Rectal smooth muscle tissue (tissue), 1 donor: ENCODE measurements at regions not wholly inside any gene's neighbourhood (a gene's known extent, or its start where the extent isn't known, plus 50 kb on each side); places are given as distances from the start of the nearest gene placed in this dataset.

Source experiments
- H3K27ac ChIP-seq: one replicate; pipeline ENCODE4 v1.7.0; 2013; ENCODE audit warnings: low read depth, low read length, inconsistent platforms
- H3K27me3 ChIP-seq: one replicate; pipeline ENCODE4 v1.7.0; 2013; ENCODE audit warnings: low read length; ENCODE audit not compliant: control insufficient read depth, insufficient read depth
- H3K36me3 ChIP-seq: one replicate; pipeline ENCODE4 v1.7.0; 2013; ENCODE audit warnings: low read length; ENCODE audit not compliant: control insufficient read depth, insufficient read depth
- H3K4me1 ChIP-seq: one replicate; pipeline ENCODE4 v1.7.0; 2013; ENCODE audit warnings: low read length; ENCODE audit not compliant: control insufficient read depth, insufficient read depth
- H3K4me3 ChIP-seq: one replicate; pipeline ENCODE4 v1.7.0; 2013; ENCODE audit warnings: low read length
- H3K9ac ChIP-seq: one replicate; pipeline ENCODE4 v1.7.0; 2013; ENCODE audit warnings: low read length

DNA sequence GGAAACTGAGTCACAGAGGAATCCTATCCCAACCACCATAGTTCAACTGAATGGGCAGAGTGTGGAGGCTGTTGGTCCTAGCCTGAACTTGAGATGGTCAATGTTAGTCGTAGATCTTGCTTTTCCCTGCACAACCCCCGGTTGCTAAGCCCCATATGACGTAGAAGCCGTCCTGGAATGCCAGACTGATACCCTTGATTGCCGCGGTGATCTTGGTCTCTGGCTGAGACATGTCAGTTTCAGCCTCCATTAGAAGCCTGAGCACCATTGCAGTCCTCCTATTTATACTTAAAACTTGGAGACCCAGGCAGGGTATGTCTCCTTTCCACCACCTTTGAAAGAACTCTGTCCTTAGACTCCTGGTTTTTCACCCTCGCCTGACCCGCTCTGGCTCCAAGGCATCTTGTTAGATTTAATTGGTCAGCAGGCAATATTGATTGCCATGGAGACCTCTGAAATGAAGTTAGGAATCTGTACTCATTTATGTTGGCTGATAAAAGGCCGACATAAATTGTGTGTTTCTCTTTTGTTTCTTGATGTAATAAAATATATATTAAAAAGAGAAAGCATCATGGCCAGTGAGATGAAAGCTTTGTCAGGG is 53.4 kb downstream of the RPLP1 start:
- Histone ChIP-seq H3K27ac (no peak overlapping the region), H3K36me3 (no peaks in the 10 kb centered on the region), H3K4me1 (no peaks in the 10 kb centered on the region), H3K4me3 (no peak overlapping the region), H3K9ac (no peak overlapping the region), H3K27me3 (no peaks in the 10 kb centered on the region)

DNA sequence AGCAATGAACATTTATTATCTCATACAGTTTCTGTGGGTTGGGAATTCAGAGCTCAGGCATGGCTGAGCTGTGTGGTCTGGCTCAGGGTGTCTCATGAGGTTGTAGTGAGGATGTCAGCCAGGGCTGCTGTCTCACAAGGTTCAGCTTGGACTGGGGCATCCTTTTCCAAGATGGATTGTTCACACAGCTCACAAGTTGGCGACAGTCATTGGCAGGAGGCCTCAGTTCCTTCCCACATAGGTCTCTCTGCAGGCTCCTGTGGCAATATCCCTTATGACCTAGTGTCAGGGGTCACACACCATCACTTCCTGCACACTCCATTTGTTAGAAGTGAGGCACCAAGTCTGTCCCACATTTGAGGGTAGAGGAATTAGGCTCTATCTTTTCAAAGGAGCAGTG is 56.0 kb downstream of the RPLP1 start:
- Histone ChIP-seq H3K4me1 (no peaks in the 10 kb centered on the region), H3K4me3 (no peak overlapping the region), H3K27ac (no peak overlapping the region), H3K36me3 (no peaks in the 10 kb centered on the region), H3K9ac (no peak overlapping the region), H3K27me3 (no peaks in the 10 kb centered on the region)

DNA sequence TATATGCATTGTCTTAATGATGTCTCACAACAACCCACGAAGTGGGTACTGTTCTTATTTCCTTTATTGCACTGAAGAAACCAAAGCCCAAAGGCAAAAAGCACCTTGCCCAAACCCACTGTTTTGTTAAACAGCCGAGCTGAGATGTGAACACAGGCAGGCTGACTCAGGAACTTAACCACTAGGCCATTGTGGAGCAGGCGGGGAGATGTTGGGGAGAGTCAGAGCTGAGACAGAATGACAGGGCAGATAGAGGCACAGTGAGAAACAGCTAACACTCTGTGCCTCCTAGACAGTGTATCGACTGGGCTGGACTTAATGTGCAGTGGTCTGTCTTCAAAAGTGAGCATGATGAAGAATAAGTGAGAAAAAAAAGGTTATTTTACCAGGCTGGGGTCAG is 56.5 kb downstream of the RPLP1 start:
- Histone ChIP-seq H3K36me3 (no peaks in the 10 kb centered on the region), H3K27me3 (no peaks in the 10 kb centered on the region), H3K4me1 (no peaks in the 10 kb centered on the region), H3K27ac (no peak overlapping the region), H3K9ac (no peak overlapping the region), H3K4me3 (no peak overlapping the region)

DNA sequence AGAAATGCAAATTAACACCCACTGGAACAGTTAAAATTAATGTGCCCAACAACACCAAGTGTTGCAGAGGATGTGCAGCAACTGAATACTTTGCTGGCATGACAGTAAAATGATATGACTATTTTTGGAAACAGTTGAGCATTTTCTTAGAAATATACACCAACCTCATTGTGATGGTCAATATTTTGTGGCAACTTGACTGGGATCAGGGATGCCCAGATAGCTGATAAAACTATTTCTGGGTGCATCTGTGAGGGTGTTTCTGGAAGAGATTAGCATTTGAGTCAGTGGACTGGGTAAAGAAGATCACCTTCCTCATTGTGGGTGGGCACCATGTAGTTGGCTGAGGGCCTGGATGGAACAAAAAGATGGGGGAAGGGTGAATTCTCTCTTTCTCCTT is 57.9 kb downstream of the RPLP1 start:
- no peaks in the 10 kb centered on the region for H3K27me3 ChIP-seq
- no peaks in the 10 kb centered on the region for H3K4me1 ChIP-seq
- no peaks in the 10 kb centered on the region for H3K36me3 ChIP-seq
- H3K4me3 ChIP-seq, result no peak overlapping the region
- H3K27ac ChIP-seq, result no peak overlapping the region
- no peak overlapping the region for H3K9ac ChIP-seq

DNA sequence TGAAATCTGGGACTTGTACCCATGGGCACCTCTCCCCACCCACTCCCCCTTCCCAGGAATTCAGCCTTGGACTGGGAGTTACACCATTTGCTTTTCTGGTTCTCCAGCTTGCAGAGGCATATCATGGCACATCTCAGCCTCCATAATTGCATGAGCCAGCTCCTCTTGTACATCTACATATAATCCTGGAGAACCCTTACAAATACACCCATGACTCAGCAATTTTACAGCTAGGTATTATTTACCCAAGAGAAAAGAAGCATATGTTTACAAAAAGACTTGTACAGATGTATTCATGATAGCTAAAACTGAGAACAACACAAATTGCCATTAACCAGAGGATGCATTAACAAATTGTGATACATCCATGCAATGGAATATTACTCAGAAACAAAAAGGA is 58.4 kb downstream of the RPLP1 start:
- Histone ChIP-seq H3K36me3 (no peaks in the 10 kb centered on the region), H3K9ac (no peak overlapping the region), H3K4me1 (no peaks in the 10 kb centered on the region), H3K27ac (no peak overlapping the region), H3K27me3 (no peaks in the 10 kb centered on the region), H3K4me3 (no peak overlapping the region)

DNA sequence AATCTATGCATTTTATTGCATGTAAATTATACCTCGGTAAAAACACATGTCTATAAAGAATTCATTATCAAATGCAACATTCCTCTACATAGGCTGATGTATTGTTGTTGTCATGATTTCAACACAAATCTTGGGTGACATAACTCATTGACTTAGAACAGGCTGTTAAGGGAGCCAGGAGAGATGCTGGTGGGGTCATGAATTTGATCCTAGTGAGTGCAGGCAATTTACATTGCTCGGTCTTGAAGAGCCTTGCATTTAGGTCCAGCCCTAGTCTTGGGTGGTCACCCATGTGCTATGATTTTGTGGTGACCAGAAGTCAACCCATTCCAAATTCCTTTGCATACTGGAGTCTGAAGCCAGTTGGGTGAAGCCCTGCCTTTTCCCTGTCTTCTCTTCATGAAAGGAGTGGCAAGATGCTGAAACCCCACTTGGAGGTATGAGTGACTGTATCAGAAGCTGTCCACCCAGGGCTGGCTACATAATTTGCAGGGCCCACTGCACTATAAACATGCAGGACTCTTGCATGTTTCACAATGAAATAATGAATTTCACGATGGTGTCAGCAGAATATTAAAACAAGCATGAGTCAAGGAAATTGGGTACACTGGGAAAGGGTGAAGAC is 59.2 kb downstream of the RPLP1 start:
- H3K4me3 ChIP-seq, result no peak overlapping the region
- H3K36me3 ChIP-seq, result no peaks in the 10 kb centered on the region
- no peaks in the 10 kb centered on the region for H3K27me3 ChIP-seq
- H3K4me1 ChIP-seq, result no peaks in the 10 kb centered on the region
- H3K27ac ChIP-seq, result no peak overlapping the region
- H3K9ac ChIP-seq, result no peak overlapping the region

DNA sequence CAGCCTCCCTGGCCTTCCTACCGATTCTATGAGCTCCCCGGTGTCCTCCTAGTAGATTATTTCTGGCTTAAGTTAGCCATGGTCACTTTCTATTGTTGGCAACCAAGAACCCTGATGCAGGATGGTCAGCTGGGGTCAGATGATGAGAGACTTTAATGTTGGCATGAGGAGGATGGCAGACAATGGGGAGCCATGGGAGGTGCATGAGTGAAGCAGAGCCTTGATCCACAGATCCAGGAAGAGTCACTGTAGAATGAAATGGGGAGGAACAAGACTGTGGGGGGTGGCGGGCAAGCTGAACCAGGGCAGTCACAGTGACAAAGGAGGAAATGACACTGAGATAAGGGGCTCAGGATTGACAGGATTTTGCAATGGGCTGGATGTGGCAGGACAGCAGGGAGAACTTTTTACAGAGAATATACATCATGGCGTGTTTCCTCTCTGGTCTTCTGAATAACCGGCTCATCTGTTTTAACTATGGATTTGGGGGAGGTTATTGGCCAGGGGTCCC is 60.9 kb downstream of the RPLP1 start:
- H3K4me3 ChIP-seq, result no peak overlapping the region
- H3K27ac ChIP-seq, result no peak overlapping the region
- H3K9ac ChIP-seq, result no peak overlapping the region
- no peaks in the 10 kb centered on the region for H3K4me1 ChIP-seq
- no peaks in the 10 kb centered on the region for H3K36me3 ChIP-seq
- no peaks in the 10 kb centered on the region for H3K27me3 ChIP-seq

DNA sequence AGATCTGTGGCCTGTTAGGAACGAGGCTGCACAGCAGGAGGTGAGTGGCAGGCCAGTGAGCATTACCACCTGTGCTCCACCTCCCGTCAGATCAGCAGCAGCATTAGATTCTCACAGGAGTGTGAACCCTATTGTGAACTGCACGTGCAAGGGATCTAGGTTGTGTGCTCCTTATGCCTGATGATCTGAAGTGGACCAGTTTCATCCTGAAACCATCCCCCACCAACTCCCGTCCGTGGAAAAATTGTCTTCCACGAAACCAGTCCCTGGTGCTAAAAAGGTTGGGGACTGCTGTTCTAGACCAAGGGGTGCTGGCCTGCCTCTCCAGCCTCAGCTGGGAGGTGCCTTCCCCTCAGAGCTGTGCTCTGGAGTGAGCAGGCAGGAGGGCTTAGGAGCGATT is 61.4 kb downstream of the RPLP1 start:
- no peak overlapping the region for H3K4me3 ChIP-seq
- H3K9ac ChIP-seq, result no peak overlapping the region
- no peaks in the 10 kb centered on the region for H3K4me1 ChIP-seq
- H3K27me3 ChIP-seq, result no peaks in the 10 kb centered on the region
- H3K27ac ChIP-seq, result no peak overlapping the region
- H3K36me3 ChIP-seq, result no peaks in the 10 kb centered on the region

DNA sequence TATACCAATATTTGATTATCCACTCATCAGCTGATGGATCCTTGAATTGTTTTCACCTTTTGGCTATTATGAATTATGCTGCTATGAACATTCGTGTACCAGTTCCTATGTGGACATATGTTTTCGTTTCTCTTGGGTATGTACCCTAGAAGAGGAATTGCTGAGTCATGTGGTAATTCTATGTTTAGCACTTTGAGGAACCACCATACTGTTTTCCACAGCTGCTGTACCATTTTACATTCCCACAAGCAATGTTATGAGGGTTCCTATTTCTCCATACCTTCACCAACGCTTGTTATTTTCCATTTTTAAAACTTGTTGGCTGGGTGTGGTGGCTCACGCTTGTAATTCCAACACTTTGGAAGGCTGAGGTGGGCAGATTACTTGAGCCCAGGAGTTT is 62.9 kb downstream of the RPLP1 start:
- no peak overlapping the region for H3K27ac ChIP-seq
- H3K27me3 ChIP-seq, result no peaks in the 10 kb centered on the region
- no peaks in the 10 kb centered on the region for H3K4me1 ChIP-seq

DNA sequence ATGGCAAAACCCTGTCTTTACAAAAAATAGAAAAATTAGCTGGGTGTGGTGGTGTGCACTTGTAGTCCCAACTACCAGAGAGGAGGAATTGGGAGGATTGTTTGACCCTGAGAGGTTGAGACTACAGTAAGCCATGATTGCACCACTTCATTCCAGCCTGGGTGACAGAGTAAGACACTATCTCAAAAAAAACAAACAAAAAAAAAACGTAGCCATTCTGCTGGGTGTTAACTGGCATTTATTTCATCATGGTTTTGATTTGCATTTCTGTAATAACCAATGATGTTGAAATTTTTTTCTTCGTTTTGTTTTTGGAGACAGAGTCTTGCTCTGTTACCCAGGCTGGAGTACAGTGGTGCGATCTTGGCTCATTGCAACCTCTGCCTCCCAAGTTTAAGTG is 63.3 kb downstream of the RPLP1 start:
- no peak overlapping the region for H3K27ac ChIP-seq
- H3K4me1 ChIP-seq, result no peaks in the 10 kb centered on the region

More for the DNA sequence above, 62.9 kb downstream of the RPLP1 start:
- Histone ChIP-seq H3K36me3 (no peaks in the 10 kb centered on the region), H3K9ac (no peak overlapping the region), H3K4me3 (no peak overlapping the region)

DNA sequence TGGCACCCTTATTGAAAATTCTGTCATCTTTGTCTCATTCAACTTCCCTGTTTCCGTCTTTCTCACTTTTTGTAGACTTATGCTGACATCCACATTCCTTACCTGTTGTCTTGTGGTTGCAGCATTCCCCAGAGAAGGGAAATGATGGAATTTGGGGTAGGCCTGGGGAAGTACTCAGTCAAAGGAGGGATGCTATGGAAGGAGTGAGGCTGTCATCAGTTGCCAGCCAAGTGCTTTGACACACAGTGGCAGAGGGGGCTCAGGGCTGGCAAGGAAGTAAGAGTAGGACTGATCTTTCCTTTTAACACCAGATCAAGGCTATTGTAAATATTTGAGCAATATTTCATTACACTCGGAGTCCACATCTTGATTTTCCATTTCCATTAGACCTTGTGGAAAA is 64.4 kb downstream of the RPLP1 start:
- H3K27ac ChIP-seq, result no peak overlapping the region
- no peaks in the 10 kb centered on the region for H3K4me1 ChIP-seq
- H3K36me3 ChIP-seq, result no peaks in the 10 kb centered on the region
- no peaks in the 10 kb centered on the region for H3K27me3 ChIP-seq
- no peak overlapping the region for H3K9ac ChIP-seq
- no peak overlapping the region for H3K4me3 ChIP-seq

More for the DNA sequence above, 63.3 kb downstream of the RPLP1 start:
- Histone ChIP-seq H3K27me3 (no peaks in the 10 kb centered on the region), H3K4me3 (no peak overlapping the region), H3K9ac (no peak overlapping the region), H3K36me3 (no peaks in the 10 kb centered on the region)

DNA sequence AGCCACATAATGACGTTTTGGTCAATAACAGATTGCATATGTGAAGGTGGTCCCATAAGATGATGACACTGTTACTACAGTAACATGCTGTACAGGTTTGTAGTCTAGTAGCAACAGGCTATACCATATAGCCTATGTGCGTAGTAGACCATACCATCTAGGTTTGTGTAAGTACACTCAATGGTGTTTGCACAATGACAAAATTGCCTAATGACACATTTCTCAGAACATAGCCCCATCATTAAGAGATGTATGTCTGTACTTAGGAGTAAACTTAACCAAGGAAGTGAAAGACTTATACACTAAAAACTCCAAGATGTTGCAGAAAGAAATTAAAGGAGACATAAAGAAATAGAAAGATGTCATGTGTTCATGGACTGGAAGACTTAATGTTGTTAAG is 66.2 kb downstream of the RPLP1 start:
- Histone ChIP-seq H3K27ac (no peak overlapping the region), H3K4me1 (no peaks in the 10 kb centered on the region), H3K36me3 (no peaks in the 10 kb centered on the region), H3K9ac (no peak overlapping the region), H3K27me3 (no peaks in the 10 kb centered on the region), H3K4me3 (no peak overlapping the region)

DNA sequence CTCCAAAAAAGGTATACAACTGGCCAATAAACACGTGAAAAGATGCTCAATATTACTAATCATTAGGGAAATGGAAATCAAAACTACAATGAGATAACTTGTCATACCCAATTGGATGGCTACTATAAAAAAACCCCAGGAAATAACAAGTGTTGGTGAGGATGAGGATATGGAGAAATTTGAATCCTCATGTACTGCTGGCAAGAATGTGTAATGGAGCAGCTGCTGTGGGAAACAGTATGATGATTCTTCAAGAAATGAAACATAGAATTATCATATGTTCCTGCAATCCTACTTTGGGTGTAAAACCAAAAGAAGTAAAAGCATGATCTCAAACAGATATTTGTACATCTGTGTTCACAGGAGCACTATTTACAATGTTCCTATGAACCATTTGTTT is 67.4 kb downstream of the RPLP1 start:
- no peak overlapping the region for H3K4me3 ChIP-seq
- H3K4me1 ChIP-seq, result no peaks in the 10 kb centered on the region
- no peak overlapping the region for H3K27ac ChIP-seq
- H3K27me3 ChIP-seq, result no peaks in the 10 kb centered on the region
- H3K9ac ChIP-seq, result no peak overlapping the region
- no peaks in the 10 kb centered on the region for H3K36me3 ChIP-seq
